OCI-LY7 (cell line): ENCODE measurements at regions not wholly inside any gene's neighbourhood (a gene's known extent, or its start where the extent isn't known, plus 50 kb on each side); places are given as distances from the start of the nearest gene placed in this dataset.

ENCODE experiments used
- CTCF ChIP-seq: fragments of 200-600 bp; sonication (generic); conservative IDR thresholded peaks from 2 replicates; pipeline ENCODE4 v1.5.1; 2014; ENCODE audit warnings: mild to moderate bottlenecking, antibody characterized with exemption, low read length, moderate library complexity, mixed read lengths
- EZH2phosphoT487 ChIP-seq: fragments of 200-600 bp; sonication (generic); IDR thresholded peaks from 2 replicates; pipeline ENCODE4 v1.6.1; 2018; ENCODE audit warnings: low read depth, borderline replicate concordance, mild to moderate bottlenecking, mixed run types, antibody characterized with exemption, low read length, moderate library complexity, mixed read lengths

GRCh38 chr12:110995016-110995415 lies 74.6 kb upstream of the MYL2 start:
- TF ChIP-seq CTCF = no peak
- TF ChIP-seq EZH2phosphoT487 = no peak
